C4-2B (cell line): ENCODE measurements at regions not wholly inside any gene's neighbourhood (a gene's known extent, or its start where the extent isn't known, plus 50 kb on each side); places are given as distances from the start of the nearest gene placed in this dataset.

Experiments
- CTCF ChIP-seq: fragments of 450-650 bp; conservative IDR thresholded peaks from 2 replicates; pipeline ENCODE4 v1.5.1; 2017; ENCODE audit warnings: mild to moderate bottlenecking
- ZFX ChIP-seq: fragments of 450-650 bp; IDR thresholded peaks from 2 replicates; pipeline ENCODE4 v1.6.1; 2017

- TF ChIP-seq CTCF (no peak; the same call in 1 of the 2 replicates), ZFX (no peak)
Observed at GRCh38 chr22:49350441-49351121, 477.1 kb downstream of the BRD1 start.
